PC-9 (cell line): ENCODE measurements at regions not wholly inside any gene's neighbourhood (a gene's known extent, or its start where the extent isn't known, plus 50 kb on each side); places are given as distances from the start of the nearest gene placed in this dataset.

Source experiments
- CTCF ChIP-seq: fragments of 200-600 bp; sonication (generic); conservative IDR thresholded peaks from 2 replicates; pipeline ENCODE4 v1.6.1; 2017; ENCODE audit warnings: mixed run types, antibody characterized with exemption, mild to moderate bottlenecking, moderate library complexity
- EZH2 ChIP-seq: fragments of 200-600 bp; sonication (generic); IDR thresholded peaks from 2 replicates; pipeline ENCODE4 v1.8.0; 2017; ENCODE audit warnings: antibody characterized with exemption, low read depth

GRCh38 chr21:41656946-41657525 is 109.8 kb downstream of the RIPK4 start:
- TF ChIP-seq CTCF (no peak), EZH2 (no peak)
